Karpas-422 (cell line): ENCODE measurements at regions not wholly inside any gene's neighbourhood (a gene's known extent, or its start where the extent isn't known, plus 50 kb on each side); places are given as distances from the start of the nearest gene placed in this dataset.

Source experiments
- DNase-seq: peaks from one replicate; pipeline ENCODE4 v3.0.0-alpha.2; 2015
- H2AFZ ChIP-seq: fragments of 200-600 bp; sonication (generic); 2 replicates; pipeline ENCODE4 v1.6.1; 2014; ENCODE audit warnings: antibody characterized with exemption, low read length, mixed read lengths
- H3K27ac ChIP-seq: fragments of 200-600 bp; sonication (generic); 2 replicates; pipeline ENCODE4 v1.5.1; 2014; ENCODE audit warnings: mild to moderate bottlenecking, low read length, moderate library complexity
- H3K27me3 ChIP-seq: fragments of 200-600 bp; sonication (generic); 2 replicates; pipeline ENCODE4 v1.6.1; 2014; ENCODE audit warnings: low read length, mixed read lengths
- H3K36me3 ChIP-seq: fragments of 200-600 bp; sonication (generic); 2 replicates; pipeline ENCODE4 v1.6.1; 2014; ENCODE audit warnings: low read length, mixed read lengths; ENCODE audit not compliant: insufficient read depth
- H3K4me1 ChIP-seq: fragments of 200-600 bp; sonication (generic); 2 replicates; pipeline ENCODE4 v1.6.1; 2014; ENCODE audit warnings: mild to moderate bottlenecking, low read length, mixed read lengths
- H3K4me2 ChIP-seq: fragments of 200-600 bp; sonication (generic); 2 replicates; pipeline ENCODE4 v1.6.1; 2014; ENCODE audit warnings: low read length, low read depth, mild to moderate bottlenecking; ENCODE audit not compliant: poor library complexity, severe bottlenecking
- H3K4me3 ChIP-seq: fragments of 200-600 bp; sonication (generic); 2 replicates; pipeline ENCODE4 v1.5.1; 2014; ENCODE audit warnings: mild to moderate bottlenecking, antibody characterized with exemption, low read length, mixed read lengths
- H3K79me2 ChIP-seq: fragments of 200-600 bp; sonication (generic); 2 replicates; pipeline ENCODE4 v1.6.1; 2014; ENCODE audit warnings: mild to moderate bottlenecking, low read length, mixed read lengths
- H3K9ac ChIP-seq: fragments of 200-600 bp; sonication (generic); 2 replicates; pipeline ENCODE4 v1.6.0; 2014; ENCODE audit warnings: low read length
- H3K9me2 ChIP-seq: fragments of 200-600 bp; sonication (generic), shearing (Covaris generic); replicated peaks from 2 replicates; pipeline ENCODE4 v1.6.0; 2014; ENCODE audit warnings: mild to moderate bottlenecking, low read length, moderate library complexity; ENCODE audit not compliant: insufficient read depth
- H3K9me3 ChIP-seq: fragments of 300-700, 200-600 bp; sonication (generic); 2 replicates; pipeline ENCODE4 v1.6.1; 2014; ENCODE audit warnings: low read length, mixed read lengths
- H4K20me1 ChIP-seq: fragments of 200-600 bp; sonication (generic); 2 replicates; pipeline ENCODE4 v1.6.1; 2014; ENCODE audit warnings: mild to moderate bottlenecking, antibody characterized with exemption, low read length, low read depth; ENCODE audit not compliant: insufficient read depth

DNA sequence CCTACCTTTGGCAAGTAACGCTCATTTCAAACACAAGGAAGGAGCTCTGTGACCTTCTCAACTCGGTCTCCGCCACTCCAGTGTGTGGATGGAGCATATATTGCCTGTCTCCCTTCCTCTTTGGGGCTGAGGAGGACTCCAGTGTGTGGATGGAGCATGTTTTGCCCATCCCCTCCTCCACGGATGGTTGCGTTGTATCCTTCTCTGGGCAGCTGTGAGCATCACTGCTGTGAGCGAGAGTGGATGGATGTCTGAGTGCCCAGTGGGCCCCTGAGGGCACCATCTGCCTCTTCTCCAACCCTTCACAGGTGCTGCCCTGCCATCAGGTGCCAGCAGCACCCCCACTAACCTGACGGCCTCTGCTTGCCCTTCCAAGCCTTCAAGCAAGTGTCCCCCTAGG is 186.2 kb downstream of the TEX29 start:
- H3K27me3 ChIP-seq: no peaks in the 10 kb centered on the region
- H3K9ac ChIP-seq: no peak overlapping the region
- no peaks in the 10 kb centered on the region for H4K20me1 ChIP-seq
- H3K79me2 ChIP-seq: no peaks in the 10 kb centered on the region
- no peaks in the 10 kb centered on the region for H3K9me3 ChIP-seq
- no peak overlapping the region for H3K4me3 ChIP-seq
- no peaks in the 10 kb centered on the region for H3K36me3 ChIP-seq
- H3K4me1 ChIP-seq: no peaks in the 10 kb centered on the region
- no peak overlapping the region for H3K27ac ChIP-seq
- no peaks in the 10 kb centered on the region for H3K9me2 ChIP-seq
- no peak overlapping the region for H3K4me2 ChIP-seq
- H2AFZ ChIP-seq: no peak overlapping the region
- DNase-seq: no peak

DNA sequence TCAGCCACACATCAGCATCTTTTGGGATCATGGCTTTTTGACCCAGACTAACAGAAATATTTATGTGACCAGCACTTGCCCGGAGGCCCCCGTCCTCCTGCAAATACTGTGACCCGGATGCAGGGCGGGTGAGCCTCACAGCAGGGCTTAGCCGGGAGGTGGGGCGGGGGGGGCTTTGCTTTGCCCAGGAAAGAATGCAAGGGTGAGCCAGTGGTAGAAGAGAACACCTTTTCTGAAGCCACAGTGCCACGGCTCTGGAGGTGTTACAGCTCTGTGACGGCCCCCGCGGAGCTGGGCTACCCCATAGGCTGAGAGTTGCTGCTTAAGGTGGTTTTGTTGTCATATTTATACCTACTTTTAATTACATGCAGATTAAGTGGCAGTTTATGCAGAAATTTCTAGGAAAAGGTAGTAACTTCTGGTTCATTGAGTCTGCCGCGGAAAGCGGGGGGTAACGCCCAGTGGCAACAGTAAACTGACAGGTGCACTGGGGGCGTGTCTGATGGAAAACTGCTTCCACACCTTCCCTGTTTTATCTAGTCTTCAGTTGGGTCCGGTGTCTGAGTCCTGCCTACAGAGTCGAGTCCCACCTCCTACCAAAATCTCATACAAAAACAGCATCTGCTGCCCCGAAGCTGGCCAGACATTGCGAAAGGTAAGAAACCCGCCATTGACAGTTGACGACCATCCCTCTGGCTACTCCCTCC is 187.9 kb downstream of the TEX29 start:
- no peak for DNase-seq
- no peaks in the 10 kb centered on the region for H3K9me3 ChIP-seq
- no peaks in the 10 kb centered on the region for H3K27me3 ChIP-seq
- no peaks in the 10 kb centered on the region for H4K20me1 ChIP-seq
- H3K9ac ChIP-seq: no peak overlapping the region
- H3K4me2 ChIP-seq: no peak overlapping the region
- no peaks in the 10 kb centered on the region for H3K79me2 ChIP-seq
- no peaks in the 10 kb centered on the region for H3K9me2 ChIP-seq
- H3K36me3 ChIP-seq: no peaks in the 10 kb centered on the region
- no peak overlapping the region for H3K27ac ChIP-seq
- H3K4me1 ChIP-seq: no peaks in the 10 kb centered on the region
- H2AFZ ChIP-seq: no peak overlapping the region
- H3K4me3 ChIP-seq: no peak overlapping the region

DNA sequence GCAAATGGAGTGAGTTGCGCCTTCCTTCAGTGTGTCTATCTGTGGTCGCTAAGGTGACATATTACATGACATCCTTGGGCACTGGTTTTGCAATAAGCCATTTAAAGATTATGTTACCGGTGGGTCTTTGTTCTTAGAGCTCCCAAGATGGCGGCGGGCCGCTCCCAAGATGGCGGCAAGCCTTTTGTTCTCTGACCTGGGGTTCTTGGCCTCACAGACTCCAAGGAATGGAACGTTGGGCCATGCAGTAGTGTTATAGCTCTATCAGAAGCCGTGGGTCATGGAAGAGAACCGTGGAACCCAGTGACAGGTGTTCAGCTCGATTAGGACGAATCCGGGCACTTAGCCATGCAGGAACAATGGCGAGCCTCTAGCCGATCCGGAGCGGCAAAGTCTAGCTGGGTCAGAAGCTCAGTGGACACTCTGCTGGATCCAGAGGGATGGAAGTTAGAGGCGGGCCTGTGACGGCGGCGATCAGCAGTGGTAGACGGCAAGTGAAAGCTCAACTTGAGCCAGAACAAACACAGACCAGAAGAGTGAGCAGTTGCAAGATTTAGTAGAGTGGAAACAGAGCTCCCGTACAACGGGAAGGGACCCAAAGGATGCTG is 188.6 kb downstream of the TEX29 start:
- no peaks in the 10 kb centered on the region for H3K9me3 ChIP-seq
- no peak for DNase-seq
- no peaks in the 10 kb centered on the region for H3K9me2 ChIP-seq
- no peak overlapping the region for H3K4me3 ChIP-seq
- no peaks in the 10 kb centered on the region for H3K4me1 ChIP-seq
- no peaks in the 10 kb centered on the region for H3K79me2 ChIP-seq
- no peak overlapping the region for H3K27ac ChIP-seq
- H2AFZ ChIP-seq: no peak overlapping the region
- no peak overlapping the region for H3K4me2 ChIP-seq
- no peaks in the 10 kb centered on the region for H3K27me3 ChIP-seq
- no peaks in the 10 kb centered on the region for H4K20me1 ChIP-seq
- H3K9ac ChIP-seq: no peak overlapping the region
- no peaks in the 10 kb centered on the region for H3K36me3 ChIP-seq

DNA sequence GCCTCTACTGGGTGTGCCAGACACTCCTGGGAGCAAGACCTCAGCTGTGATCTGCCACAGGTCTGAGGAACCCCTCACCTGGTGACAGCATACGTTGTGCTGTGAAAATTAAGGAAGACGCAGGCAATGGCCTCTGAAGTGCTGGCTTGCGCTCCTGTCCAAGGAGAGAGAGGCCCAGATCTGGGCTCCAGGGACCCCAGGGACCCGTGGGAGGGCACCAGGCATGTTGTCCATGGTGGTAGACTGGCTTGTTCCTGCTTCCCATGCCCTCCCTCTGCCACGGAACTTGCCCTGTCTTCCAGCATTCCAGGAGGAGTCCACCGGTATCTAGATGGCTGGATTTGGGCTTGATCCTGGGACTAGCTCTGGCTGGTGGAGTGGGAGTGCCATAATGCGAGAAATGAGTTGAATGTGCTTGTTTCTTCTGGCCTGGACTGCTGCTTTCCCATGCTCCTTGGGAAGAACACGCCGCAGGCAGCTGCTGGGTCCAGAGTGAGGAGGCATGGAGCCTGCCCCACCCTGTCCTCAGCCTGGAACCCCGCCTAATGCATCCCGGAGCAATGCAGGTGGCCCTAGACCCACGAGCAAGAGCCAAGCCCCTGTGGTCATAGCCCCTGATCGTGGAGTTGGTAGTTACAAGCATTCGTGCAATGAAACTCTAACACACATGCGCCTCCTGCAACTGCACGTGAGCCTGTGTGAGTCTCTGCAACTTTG is 190.2 kb downstream of the TEX29 start:
- H3K9ac ChIP-seq: no peak overlapping the region
- no peaks in the 10 kb centered on the region for H4K20me1 ChIP-seq
- no peak for DNase-seq
- no peak overlapping the region for H3K4me2 ChIP-seq
- no peaks in the 10 kb centered on the region for H3K36me3 ChIP-seq
- H3K27me3 ChIP-seq: no peaks in the 10 kb centered on the region
- H3K79me2 ChIP-seq: no peaks in the 10 kb centered on the region
- no peak overlapping the region for H3K27ac ChIP-seq
- no peak overlapping the region for H3K4me3 ChIP-seq
- H3K9me3 ChIP-seq: no peaks in the 10 kb centered on the region
- H3K4me1 ChIP-seq: no peaks in the 10 kb centered on the region
- H3K9me2 ChIP-seq: no peaks in the 10 kb centered on the region
- no peak overlapping the region for H2AFZ ChIP-seq

DNA sequence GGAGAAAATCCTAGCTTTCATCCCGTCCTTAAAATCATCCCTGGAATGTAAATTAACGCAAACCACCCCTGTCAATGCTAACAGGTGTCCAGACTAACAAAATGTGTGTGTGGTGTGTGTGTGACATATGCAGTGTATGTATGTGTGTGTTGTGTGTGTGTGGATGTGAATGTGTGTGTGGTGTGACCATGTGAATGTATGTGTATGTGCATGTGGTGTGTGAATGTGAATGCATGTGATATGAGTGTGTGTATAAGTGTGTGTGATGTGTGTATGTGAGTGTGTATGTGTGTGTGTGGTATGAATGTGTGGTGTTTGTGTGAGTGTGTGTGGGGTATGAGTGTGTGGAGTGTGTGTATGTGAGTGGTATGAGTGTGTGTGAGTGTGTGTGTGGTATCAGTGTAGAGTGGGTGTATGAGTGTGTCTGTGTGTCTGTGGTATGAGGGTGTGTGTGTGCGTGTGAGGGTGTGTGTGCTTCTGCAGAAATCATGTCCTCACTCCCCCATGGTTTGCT is 190.8 kb downstream of the TEX29 start:
- DNase-seq: no peak
- H3K27ac ChIP-seq: no peak overlapping the region
- no peaks in the 10 kb centered on the region for H3K79me2 ChIP-seq
- H3K9me3 ChIP-seq: no peaks in the 10 kb centered on the region
- no peak overlapping the region for H3K9ac ChIP-seq
- no peak overlapping the region for H2AFZ ChIP-seq
- H3K4me2 ChIP-seq: no peak overlapping the region
- no peaks in the 10 kb centered on the region for H3K27me3 ChIP-seq
- H3K4me3 ChIP-seq: no peak overlapping the region
- no peaks in the 10 kb centered on the region for H3K9me2 ChIP-seq
- no peaks in the 10 kb centered on the region for H4K20me1 ChIP-seq
- no peaks in the 10 kb centered on the region for H3K4me1 ChIP-seq
- H3K36me3 ChIP-seq: no peaks in the 10 kb centered on the region

DNA sequence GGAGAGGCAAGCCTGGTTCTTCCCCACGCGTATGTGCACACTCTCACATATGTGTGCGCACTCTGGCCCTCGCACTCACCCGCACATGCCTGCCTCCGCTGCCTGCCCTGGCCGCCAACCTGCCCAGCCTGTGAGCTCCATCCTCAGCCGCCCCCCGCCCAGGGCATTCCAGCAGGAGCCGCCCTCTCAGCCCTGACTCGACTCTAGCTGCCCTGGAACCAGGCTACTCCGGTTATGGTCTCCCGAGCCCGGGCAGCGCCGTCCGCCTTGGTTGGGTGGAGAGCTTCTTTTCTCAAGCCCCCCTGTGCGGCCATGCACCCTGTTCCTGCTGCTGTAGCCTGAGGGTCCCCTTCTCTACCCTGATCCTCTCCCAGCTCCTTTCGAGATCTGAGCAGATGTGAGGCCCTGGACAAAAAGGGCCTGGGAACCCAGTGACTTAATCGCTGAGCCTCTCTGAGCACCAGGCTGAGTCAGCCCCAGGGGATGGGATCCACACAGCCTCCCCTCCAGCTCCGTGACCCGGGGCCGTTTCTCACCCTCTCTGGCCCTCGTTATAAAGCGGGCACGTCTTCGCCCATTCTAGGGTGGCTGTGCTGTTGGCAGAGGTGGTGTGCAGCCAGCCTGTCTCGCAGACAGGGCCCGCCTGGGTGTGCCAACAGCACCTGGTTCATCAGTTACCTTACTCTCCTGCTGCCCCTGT is 191.5 kb downstream of the TEX29 start:
- no peak overlapping the region for H3K9ac ChIP-seq
- no peaks in the 10 kb centered on the region for H3K9me2 ChIP-seq
- no peak overlapping the region for H2AFZ ChIP-seq
- no peaks in the 10 kb centered on the region for H3K79me2 ChIP-seq
- no peaks in the 10 kb centered on the region for H3K9me3 ChIP-seq
- no peaks in the 10 kb centered on the region for H3K27me3 ChIP-seq
- no peak overlapping the region for H3K4me2 ChIP-seq
- H3K4me1 ChIP-seq: no peaks in the 10 kb centered on the region
- no peaks in the 10 kb centered on the region for H4K20me1 ChIP-seq
- no peak overlapping the region for H3K27ac ChIP-seq
- no peak overlapping the region for H3K4me3 ChIP-seq
- DNase-seq: no peak
- H3K36me3 ChIP-seq: no peaks in the 10 kb centered on the region

DNA sequence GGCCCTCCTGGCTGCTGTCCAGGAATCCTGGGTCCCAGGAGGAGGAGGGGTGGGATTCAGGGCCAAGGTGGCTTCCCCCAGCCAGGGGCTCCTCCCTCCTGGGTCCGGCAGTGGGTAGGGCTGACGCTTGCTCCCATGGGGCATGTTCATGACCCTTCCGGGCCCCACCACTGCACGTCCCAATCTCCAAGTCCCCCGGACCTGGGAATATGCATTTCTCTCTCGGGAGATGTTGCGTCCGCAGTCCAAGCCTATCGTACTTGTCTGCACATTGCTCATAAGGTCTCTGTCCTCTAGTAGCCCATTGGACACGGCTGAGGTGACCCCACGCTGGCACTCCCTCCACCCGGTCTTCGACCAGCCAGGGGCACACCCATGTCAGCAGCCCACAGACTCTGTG is 192.3 kb downstream of the TEX29 start:
- no peaks in the 10 kb centered on the region for H3K36me3 ChIP-seq
- H3K9me3 ChIP-seq: no peaks in the 10 kb centered on the region
- no peak for DNase-seq
- no peak overlapping the region for H3K27ac ChIP-seq
- H4K20me1 ChIP-seq: no peaks in the 10 kb centered on the region
- no peak overlapping the region for H3K9ac ChIP-seq
- no peaks in the 10 kb centered on the region for H3K9me2 ChIP-seq
- H2AFZ ChIP-seq: no peak overlapping the region
- no peak overlapping the region for H3K4me3 ChIP-seq
- H3K79me2 ChIP-seq: no peaks in the 10 kb centered on the region
- no peaks in the 10 kb centered on the region for H3K27me3 ChIP-seq
- no peaks in the 10 kb centered on the region for H3K4me1 ChIP-seq
- H3K4me2 ChIP-seq: no peak overlapping the region
